ENCODE measurements at regions not wholly inside any gene's neighbourhood (a gene's known extent, or its start where the extent isn't known, plus 50 kb on each side); places are given as distances from the start of the nearest gene placed in this dataset.

GRCh38 chr1:58943776-58944175 is 159.9 kb upstream of the JUN start:
- TF ChIP-seq, protein P1, sequence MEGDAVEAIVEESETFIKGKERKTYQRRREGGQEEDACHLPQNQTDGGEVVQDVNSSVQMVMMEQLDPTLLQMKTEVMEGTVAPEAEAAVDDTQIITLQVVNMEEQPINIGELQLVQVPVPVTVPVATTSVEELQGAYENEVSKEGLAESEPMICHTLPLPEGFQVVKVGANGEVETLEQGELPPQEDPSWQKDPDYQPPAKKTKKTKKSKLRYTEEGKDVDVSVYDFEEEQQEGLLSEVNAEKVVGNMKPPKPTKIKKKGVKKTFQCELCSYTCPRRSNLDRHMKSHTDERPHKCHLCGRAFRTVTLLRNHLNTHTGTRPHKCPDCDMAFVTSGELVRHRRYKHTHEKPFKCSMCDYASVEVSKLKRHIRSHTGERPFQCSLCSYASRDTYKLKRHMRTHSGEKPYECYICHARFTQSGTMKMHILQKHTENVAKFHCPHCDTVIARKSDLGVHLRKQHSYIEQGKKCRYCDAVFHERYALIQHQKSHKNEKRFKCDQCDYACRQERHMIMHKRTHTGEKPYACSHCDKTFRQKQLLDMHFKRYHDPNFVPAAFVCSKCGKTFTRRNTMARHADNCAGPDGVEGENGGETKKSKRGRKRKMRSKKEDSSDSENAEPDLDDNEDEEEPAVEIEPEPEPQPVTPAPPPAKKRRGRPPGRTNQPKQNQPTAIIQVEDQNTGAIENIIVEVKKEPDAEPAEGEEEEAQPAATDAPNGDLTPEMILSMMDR (IDR thresholded peaks at IDR 0.05): no peak
- TF ChIP-seq EP300 (IDR thresholded peaks at IDR 0.05) (no peak), POLR2A (IDR thresholded peaks at IDR 0.05) (no peak)
- Histone ChIP-seq H3K4me1 (peaks cover 0 to 6% (median 3%) of the 10 kb centered on the region in 4 donors), H3K27me3 (no peaks in the 10 kb centered on the region), H3K27ac (no peak overlapping the region), H3K36me3 (no peaks in the 10 kb centered on the region), H3K4me3 (no peak overlapping the region), H3K9me3 (no peaks in the 10 kb centered on the region)
- DNase-seq (ENCODE audit: low spot score in 2 of 2): no peak
- 85 to 90% methylated on average over 4 of the region's 4 CpGs for whole genome bisulfite sequencing, 2 donors

- peaks cover 0 to 6% (median 3%) of the 10 kb centered on the region in 4 donors for H3K4me1 ChIP-seq
- DNase-seq (ENCODE audit: low spot score in 2 of 2): no peak
- TF ChIP-seq POLR2A (IDR thresholded peaks at IDR 0.05) (no peak), EP300 (IDR thresholded peaks at IDR 0.05) (no peak)
- TF ChIP-seq, protein P1 (IDR thresholded peaks at IDR 0.05): no peak
- H3K4me3 ChIP-seq: no peak overlapping the region
- H3K27me3 ChIP-seq: no peaks in the 10 kb centered on the region
- no peaks in the 10 kb centered on the region for H3K36me3 ChIP-seq
- H3K9me3 ChIP-seq: no peaks in the 10 kb centered on the region
- WGBS, 2 donors: 89 to 100% methylated on average over 3 of the region's 3 CpGs
- no peak overlapping the region for H3K27ac ChIP-seq
These were observed 160.6 kb upstream of the JUN start for GRCh38 chr1:58944439-58944838.

DNA sequence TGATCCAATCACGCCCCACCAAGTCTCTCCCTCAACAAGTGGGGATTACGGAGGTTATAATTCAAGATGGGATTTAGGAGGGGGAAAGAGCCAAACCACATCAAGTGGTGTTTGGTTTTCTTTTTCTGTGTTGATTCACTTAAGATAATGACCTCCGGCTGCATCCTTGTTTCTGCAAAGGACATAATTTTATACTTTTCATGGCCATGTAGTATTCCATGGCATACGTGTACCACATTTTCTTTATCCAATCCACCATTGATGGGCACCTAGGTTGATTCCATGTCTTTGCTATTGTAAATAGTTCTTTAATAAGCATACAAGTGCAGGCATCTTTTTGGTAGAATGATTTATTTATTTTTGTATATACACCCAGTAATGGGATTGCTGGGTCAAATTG is 162.5 kb upstream of the JUN start:
- no peak for DNase-seq (ENCODE audit: low spot score in 2 of 2)
- Histone ChIP-seq H3K4me3 (no peak overlapping the region), H3K27ac (no peak overlapping the region), H3K27me3 (no peaks in the 10 kb centered on the region), H3K4me1 (peaks cover 0 to 6% (median 3%) of the 10 kb centered on the region in 4 donors), H3K36me3 (no peaks in the 10 kb centered on the region), H3K9me3 (no peaks in the 10 kb centered on the region)
- 92 to 98% methylated on average over 4 of the region's 4 CpGs for WGBS, 2 donors
- TF ChIP-seq, protein P1 (IDR thresholded peaks at IDR 0.05): no peak
- TF ChIP-seq POLR2A (IDR thresholded peaks at IDR 0.05) (no peak), EP300 (IDR thresholded peaks at IDR 0.05) (no peak)

- no peak for DNase-seq (ENCODE audit: low spot score in 2 of 2)
- Histone ChIP-seq H3K36me3 (no peaks in the 10 kb centered on the region), H3K4me1 (no peaks in the 10 kb centered on the region), H3K9me3 (no peaks in the 10 kb centered on the region), H3K4me3 (no peak overlapping the region), H3K27me3 (no peaks in the 10 kb centered on the region), H3K27ac (no peak overlapping the region)
- TF ChIP-seq, protein P1 (IDR thresholded peaks at IDR 0.05): no peak
- no peak for TF ChIP-seq EP300 (IDR thresholded peaks at IDR 0.05)
- no peak for TF ChIP-seq POLR2A (IDR thresholded peaks at IDR 0.05)
These were observed 164.8 kb upstream of the JUN start for GRCh38 chr1:58948671-58949070.

GRCh38 chr1:58949551-58950220 is 165.8 kb upstream of the JUN start:
- H3K4me1 ChIP-seq: no peaks in the 10 kb centered on the region
- 91 to 92% methylated on average over 3 of the region's 3 CpGs for WGBS, 2 donors
- H3K9me3 ChIP-seq: no peaks in the 10 kb centered on the region
- H3K4me3 ChIP-seq: no peak overlapping the region
- H3K27ac ChIP-seq: no peak overlapping the region
- TF ChIP-seq, protein P1 (IDR thresholded peaks at IDR 0.05): no peak
- no peak for TF ChIP-seq EP300 (IDR thresholded peaks at IDR 0.05)
- no peak for TF ChIP-seq POLR2A (IDR thresholded peaks at IDR 0.05)
- no peaks in the 10 kb centered on the region for H3K36me3 ChIP-seq
- no peaks in the 10 kb centered on the region for H3K27me3 ChIP-seq
- no peak for DNase-seq (ENCODE audit: low spot score in 2 of 2)

All from tibial nerve (tissue), 4 donors.